Lung microvascular endothelial cell (primary cell): ENCODE measurements at regions not wholly inside any gene's neighbourhood (a gene's known extent, or its start where the extent isn't known, plus 50 kb on each side); places are given as distances from the start of the nearest gene placed in this dataset.
"Not testable (repeated sequence)": the region's sequence is repeated elsewhere in the genome, so short reads cannot be mapped to it uniquely, and the experiment has no call there.

ENCODE experiments used
- DNase-seq, 2 donors: peaks; one replicate each; pipeline versions ENCODE4 v3.0.0 to v3.0.0-alpha.2; 2010; ENCODE audit warnings: low read depth in 2 of 2

GRCh38 chr4:11869191-11869870 is 440.6 kb upstream of the HS3ST1 start:
- DNase-seq = no peak

GRCh38 chr4:11866391-11866790 is 437.7 kb upstream of the HS3ST1 start:
- DNase-seq = no peak

GRCh38 chr4:11860996-11861395 is 432.3 kb upstream of the HS3ST1 start:
- DNase-seq = no peak

GRCh38 chr4:11857881-11858280 is 429.2 kb upstream of the HS3ST1 start:
- no peak for DNase-seq

GRCh38 chr4:11847167-11847566 is 418.5 kb upstream of the HS3ST1 start:
- peak in 1 of 2 donors; percentile 3 for DNase-seq

- no peak for DNase-seq
These were observed 415.2 kb upstream of the HS3ST1 start for GRCh38 chr4:11843927-11844326.

GRCh38 chr4:11843340-11843739 is 414.6 kb upstream of the HS3ST1 start:
- DNase-seq = peak in 1 of 2 donors; percentile 11

GRCh38 chr4:11842620-11843263 is 414.0 kb upstream of the HS3ST1 start:
- peak in 1 of 2 donors; percentile 5 for DNase-seq

GRCh38 chr4:11839889-11840288 is 411.2 kb upstream of the HS3ST1 start:
- no peak for DNase-seq

DNA sequence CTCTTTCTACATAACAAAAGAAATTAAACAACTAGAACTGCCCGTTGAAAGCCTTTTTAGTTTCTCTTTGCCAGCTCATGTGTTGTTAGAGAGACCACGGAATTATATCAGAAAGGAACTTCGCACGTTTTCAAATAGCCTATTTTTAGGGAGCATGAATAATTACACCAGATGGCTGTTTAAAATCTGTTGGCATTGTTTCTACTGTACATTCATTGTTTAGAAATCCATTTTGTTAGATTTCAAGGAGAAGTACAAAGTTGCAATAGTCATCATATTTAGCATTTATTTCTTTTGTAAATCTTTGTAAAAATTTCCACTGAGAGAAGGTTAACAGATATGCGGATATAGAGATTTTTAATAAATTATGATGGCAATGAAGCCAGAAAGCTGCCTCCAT is 403.0 kb upstream of the HS3ST1 start:
- peak in 1 of 2 donors; percentile 44 for DNase-seq

DNA sequence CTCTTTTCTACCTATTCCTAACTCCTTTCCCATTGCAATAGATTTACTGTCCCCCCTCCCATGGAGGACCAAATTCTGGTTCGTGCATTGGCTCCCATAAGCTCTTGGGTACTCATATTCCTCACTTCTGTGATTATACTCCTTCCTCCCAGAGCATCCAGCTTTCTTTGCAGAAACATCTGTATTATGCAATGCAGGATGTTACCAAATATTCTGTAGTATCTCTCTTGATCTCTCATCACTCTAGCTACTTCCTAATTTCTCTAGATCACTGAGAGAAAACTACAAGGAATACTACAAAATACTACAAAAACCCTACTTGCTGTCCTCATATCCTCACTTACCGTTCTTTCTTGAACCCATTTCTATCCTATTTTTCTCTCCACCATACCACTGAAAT is 395.9 kb upstream of the HS3ST1 start:
- no peak for DNase-seq

GRCh38 chr4:11821772-11822430 is 393.2 kb upstream of the HS3ST1 start:
- DNase-seq = no peak

- no peak for DNase-seq
These were observed 388.4 kb upstream of the HS3ST1 start for GRCh38 chr4:11817088-11817487.

DNA sequence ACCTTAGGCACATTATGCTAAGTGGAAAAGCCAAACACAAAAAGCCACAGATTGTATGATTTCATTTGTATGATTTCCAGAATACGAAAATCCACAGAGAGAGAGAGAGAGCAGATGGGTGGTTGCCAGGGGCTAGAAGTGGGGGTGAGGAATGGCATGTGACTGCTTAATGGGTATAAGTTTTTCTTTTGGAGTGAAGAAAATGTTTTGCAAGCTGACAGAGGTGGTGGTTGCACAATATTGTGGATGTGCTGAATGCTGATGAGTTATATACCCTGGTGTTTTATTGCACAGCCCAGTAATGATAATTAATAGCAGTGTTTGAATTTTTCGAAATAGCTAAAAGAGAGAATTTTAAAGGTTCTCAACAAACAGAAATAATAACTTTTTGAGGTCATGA is 386.1 kb upstream of the HS3ST1 start:
- DNase-seq = peak in 1 of 2 donors; percentile 33

DNA sequence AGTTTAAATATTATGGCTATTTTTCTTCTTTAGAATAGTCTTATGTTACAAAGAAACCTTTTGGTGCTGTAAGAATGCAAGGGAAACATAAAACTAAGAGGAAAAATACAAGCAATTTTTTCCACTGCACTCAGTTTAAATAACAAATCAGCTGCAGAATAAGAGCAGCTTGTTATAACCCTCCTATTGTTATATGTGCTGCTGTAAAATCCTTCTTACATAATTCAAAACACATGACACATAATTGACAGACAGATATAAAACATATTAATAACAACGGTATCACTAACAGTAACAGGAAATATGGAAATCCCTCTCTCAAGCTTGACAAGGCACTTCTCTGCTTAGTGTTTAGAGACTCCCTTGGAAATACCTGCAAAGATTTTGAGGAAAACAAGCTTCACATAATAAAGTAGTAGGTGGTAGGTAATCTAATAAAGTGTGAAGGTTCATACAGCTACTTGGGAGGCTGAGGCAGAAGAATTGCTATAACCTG is 385.3 kb upstream of the HS3ST1 start:
- DNase-seq = peak in 1 of 2 donors; percentile 88

DNA sequence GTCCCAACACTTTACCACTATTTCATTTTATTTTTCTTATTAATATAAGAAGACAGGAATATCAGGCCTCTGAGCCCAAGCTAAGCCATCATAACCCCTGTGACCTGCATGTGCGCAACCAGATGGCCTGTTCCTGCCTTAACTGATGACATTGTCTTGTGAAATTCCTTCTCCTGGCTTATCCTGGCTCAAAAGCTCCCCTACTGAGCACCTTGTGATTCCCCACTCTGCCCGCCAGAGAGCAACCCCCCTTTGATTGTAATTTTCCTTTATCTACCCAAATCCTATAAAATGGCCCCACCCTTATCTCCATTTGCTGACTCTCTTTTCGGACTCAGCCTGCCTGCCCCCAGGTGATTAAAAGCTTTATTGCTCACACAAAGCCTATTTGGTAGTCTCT is 382.8 kb upstream of the HS3ST1 start:
- not testable (repeated sequence) for DNase-seq

DNA sequence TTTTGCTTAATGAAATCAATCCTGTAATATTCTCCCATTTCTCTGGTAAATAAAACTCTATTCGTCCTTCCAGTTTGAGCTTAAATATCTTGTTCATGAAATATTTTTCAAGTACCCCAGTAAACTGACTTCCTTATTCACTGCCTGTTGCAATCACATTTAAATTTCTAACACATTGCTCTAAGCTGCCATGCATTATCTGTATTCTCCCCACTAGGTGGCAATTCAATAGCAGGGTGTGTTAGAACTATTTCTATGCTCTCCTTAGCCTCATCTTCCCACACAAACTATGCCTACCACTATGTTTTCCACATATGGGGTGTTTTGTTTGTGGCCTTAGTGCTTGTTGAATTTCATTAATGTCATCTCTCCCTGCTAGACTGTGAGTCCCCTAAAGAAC is 377.1 kb upstream of the HS3ST1 start:
- peak; percentile 44 to 91 for DNase-seq

GRCh38 chr4:11801466-11802446 is 373.1 kb upstream of the HS3ST1 start:
- DNase-seq = peak; percentile 70 to 98

DNA sequence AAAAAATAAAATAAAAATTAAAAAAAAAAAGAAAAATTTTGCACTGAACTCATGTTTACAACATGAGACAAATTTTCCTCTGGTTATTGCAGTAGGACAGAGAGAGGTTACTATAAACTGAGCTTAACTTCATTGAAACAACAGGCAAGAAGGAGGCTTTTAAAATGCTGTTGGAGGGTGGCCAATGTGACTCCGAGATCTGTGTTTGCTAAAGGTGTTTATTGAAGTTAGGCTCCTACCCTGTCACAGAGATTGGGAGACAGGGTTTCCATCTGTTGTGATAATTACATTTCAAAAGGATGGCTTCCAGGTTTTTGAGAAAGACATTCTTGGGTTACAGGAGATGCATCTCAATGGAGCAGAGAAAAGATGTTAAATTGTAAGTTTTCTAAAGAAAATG is 370.5 kb upstream of the HS3ST1 start:
- DNase-seq = no peak

GRCh38 chr4:11791797-11792196 is 363.1 kb upstream of the HS3ST1 start:
- DNase-seq = no peak

- no peak for DNase-seq
These were observed 361.5 kb upstream of the HS3ST1 start for GRCh38 chr4:11790230-11790629.
